Upper lobe of right lung (tissue), 1 donor: ENCODE measurements at regions not wholly inside any gene's neighbourhood (a gene's known extent, or its start where the extent isn't known, plus 50 kb on each side); places are given as distances from the start of the nearest gene placed in this dataset.

Experiments used
- ATAC-seq: fragments of 200-7000 bp; cut with Tn5 transposase; one replicate; pipeline ENCODE4 v1.9.1; 2020; ENCODE audit warnings: mild to moderate bottlenecking, moderate library complexity
- DNase-seq: peaks from one replicate; pipeline ENCODE4 v3.0.0-alpha.2; 2020
- H3K27ac ChIP-seq: fragments of 200-600 bp; one replicate; pipeline ENCODE4 v1.8.0; 2022
- H3K27me3 ChIP-seq: fragments of 200-600 bp; one replicate; pipeline ENCODE4 v1.8.0; 2022; ENCODE audit warnings: mild to moderate bottlenecking
- H3K36me3 ChIP-seq: fragments of 200-600 bp; one replicate; pipeline ENCODE4 v1.8.0; 2022
- H3K4me1 ChIP-seq: fragments of 200-600 bp; one replicate; pipeline ENCODE4 v1.8.0; 2022
- H3K4me3 ChIP-seq: fragments of 200-600 bp; one replicate; pipeline ENCODE4 v1.8.0; 2022; ENCODE audit warnings: mild to moderate bottlenecking
- H3K9me3 ChIP-seq: fragments of 200-600 bp; one replicate; pipeline ENCODE4 v1.8.0; 2022
- intact Hi-C: fragments of 100-400 bp; cut with DNase I; formaldehyde crosslinking; loops from one replicate; pipeline ENCODE4 v1.11.0; 2022
- TF ChIP-seq, protein P1 (sequence below): fragments of 200-600 bp; IDR thresholded peaks from one replicate; pipeline ENCODE4 v1.8.0; 2022; ENCODE audit warnings: antibody characterized with exemption
- donor health status: DM: no; HTN: yes; CAD: no; lungs with severe emphysema.

DNA sequence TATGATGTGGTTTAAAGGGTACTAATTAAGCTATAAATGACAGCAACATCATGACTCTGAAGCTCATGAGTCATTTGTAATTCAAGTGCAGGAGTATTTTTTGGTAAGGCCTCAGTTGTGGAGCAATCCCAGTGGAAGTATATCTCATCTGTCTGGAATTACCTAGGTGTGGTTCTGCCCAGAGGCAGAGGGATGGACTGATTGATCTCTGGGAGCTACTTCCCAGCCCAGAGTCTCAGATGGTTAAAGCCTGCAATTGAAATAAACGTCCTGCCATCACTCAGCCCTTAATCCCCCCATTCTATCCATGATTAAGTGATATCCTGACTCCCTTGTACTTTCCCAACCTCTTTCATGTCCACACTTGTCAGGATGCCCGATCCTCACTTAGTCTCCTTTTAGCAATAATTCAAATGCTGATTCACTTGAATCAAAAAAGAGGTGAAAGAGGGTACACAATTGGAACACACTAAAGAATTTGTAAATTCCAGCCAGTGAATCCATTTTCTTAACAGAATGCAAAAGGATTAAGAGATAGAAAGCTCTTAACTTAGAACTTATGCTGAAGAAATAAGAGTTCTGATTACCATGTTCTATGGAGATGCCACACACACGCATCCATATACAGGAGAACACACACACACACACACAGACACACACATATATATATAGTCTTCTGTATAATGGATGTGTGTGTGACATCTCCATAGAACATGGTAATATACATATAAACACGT lies 664.4 kb downstream of the NYAP2 start:
- ATAC-seq (no peak), DNase-seq (no peak)
- TF ChIP-seq, protein P1, sequence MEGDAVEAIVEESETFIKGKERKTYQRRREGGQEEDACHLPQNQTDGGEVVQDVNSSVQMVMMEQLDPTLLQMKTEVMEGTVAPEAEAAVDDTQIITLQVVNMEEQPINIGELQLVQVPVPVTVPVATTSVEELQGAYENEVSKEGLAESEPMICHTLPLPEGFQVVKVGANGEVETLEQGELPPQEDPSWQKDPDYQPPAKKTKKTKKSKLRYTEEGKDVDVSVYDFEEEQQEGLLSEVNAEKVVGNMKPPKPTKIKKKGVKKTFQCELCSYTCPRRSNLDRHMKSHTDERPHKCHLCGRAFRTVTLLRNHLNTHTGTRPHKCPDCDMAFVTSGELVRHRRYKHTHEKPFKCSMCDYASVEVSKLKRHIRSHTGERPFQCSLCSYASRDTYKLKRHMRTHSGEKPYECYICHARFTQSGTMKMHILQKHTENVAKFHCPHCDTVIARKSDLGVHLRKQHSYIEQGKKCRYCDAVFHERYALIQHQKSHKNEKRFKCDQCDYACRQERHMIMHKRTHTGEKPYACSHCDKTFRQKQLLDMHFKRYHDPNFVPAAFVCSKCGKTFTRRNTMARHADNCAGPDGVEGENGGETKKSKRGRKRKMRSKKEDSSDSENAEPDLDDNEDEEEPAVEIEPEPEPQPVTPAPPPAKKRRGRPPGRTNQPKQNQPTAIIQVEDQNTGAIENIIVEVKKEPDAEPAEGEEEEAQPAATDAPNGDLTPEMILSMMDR: no peak
- H3K36me3 ChIP-seq: no peaks in the 10 kb centered on the region
- no peaks in the 10 kb centered on the region for H3K27me3 ChIP-seq
- intact Hi-C loops: no loop called here
- no peak overlapping the region for H3K27ac ChIP-seq
- no peaks in the 10 kb centered on the region for H3K9me3 ChIP-seq
- no peaks in the 10 kb centered on the region for H3K4me1 ChIP-seq
- no peak overlapping the region for H3K4me3 ChIP-seq

GRCh38 chr2:226059961-226060627 lies 660.6 kb downstream of the NYAP2 start:
- no peak overlapping the region for H3K4me3 ChIP-seq
- intact Hi-C loops: no loop called here
- TF ChIP-seq, protein P1: no peak
- H3K4me1 ChIP-seq: no peaks in the 10 kb centered on the region
- ATAC-seq: no peak
- DNase-seq: no peak
- H3K9me3 ChIP-seq: no peaks in the 10 kb centered on the region
- H3K27ac ChIP-seq: no peak overlapping the region
- no peaks in the 10 kb centered on the region for H3K36me3 ChIP-seq
- H3K27me3 ChIP-seq: no peaks in the 10 kb centered on the region

GRCh38 chr2:226057914-226058313 lies 658.4 kb downstream of the NYAP2 start:
- ATAC-seq: peak; percentile 58
- Histone ChIP-seq H3K36me3 (no peaks in the 10 kb centered on the region), H3K9me3 (no peaks in the 10 kb centered on the region), H3K27ac (no peak overlapping the region), H3K4me1 (no peaks in the 10 kb centered on the region), H3K27me3 (no peaks in the 10 kb centered on the region), H3K4me3 (no peak overlapping the region)
- DNase-seq: no peak
- intact Hi-C loops: no loop called here
- TF ChIP-seq, protein P1: no peak

- DNase-seq (no peak), ATAC-seq (no peak)
- TF ChIP-seq, protein P1: no peak
- H3K36me3 ChIP-seq: no peaks in the 10 kb centered on the region
- no peaks in the 10 kb centered on the region for H3K4me1 ChIP-seq
- H3K27ac ChIP-seq: no peak overlapping the region
- H3K4me3 ChIP-seq: no peak overlapping the region
- no peaks in the 10 kb centered on the region for H3K9me3 ChIP-seq
- intact Hi-C loops: no loop called here
- no peaks in the 10 kb centered on the region for H3K27me3 ChIP-seq
Observed at GRCh38 chr2:226057365-226057764, 657.9 kb downstream of the NYAP2 start.

DNA sequence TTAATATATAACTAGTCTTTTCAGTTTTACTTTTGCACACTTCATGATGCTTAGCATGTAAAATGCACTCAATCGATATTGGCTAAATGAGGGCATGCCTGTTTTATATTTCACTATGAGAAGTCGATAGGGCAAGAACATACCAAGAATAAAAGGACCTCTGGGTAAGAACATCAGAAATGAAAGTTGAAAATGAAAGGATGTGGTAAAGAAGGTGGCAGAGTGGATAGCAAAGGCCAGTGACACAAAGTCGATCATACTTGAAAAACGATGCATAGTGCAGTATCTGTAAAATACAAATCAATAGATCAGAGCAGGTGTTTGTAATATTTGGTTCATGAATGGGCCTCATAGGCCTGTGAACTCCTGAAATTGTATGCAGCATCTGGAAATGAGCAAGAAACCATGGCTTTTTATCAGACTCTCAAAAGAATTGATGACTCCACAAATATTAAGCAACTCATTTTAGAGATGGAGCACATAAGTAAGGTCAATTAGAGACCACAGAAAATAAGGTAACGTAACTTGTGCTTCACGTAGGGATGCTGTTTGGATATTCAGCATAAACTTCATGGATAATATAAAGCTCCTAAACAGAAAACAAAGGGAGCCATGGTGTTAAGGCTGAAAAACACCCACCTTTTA lies 653.4 kb downstream of the NYAP2 start:
- no peak overlapping the region for H3K4me3 ChIP-seq
- TF ChIP-seq, protein P1: no peak
- no peaks in the 10 kb centered on the region for H3K27me3 ChIP-seq
- no peaks in the 10 kb centered on the region for H3K4me1 ChIP-seq
- DNase-seq: no peak
- H3K9me3 ChIP-seq: no peaks in the 10 kb centered on the region
- no peak for ATAC-seq
- H3K27ac ChIP-seq: no peak overlapping the region
- intact Hi-C loops: no loop called here
- no peaks in the 10 kb centered on the region for H3K36me3 ChIP-seq
